HG03460 (cell line): ENCODE measurements at regions not wholly inside any gene's neighbourhood (a gene's known extent, or its start where the extent isn't known, plus 50 kb on each side); places are given as distances from the start of the nearest gene placed in this dataset.

Experiments
- ATAC-seq: cut with Tn5 transposase; IDR thresholded peaks from one replicate; pipeline ENCODE4 v1.9.1; 2021; ENCODE audit not compliant: unreplicated experiment

DNA sequence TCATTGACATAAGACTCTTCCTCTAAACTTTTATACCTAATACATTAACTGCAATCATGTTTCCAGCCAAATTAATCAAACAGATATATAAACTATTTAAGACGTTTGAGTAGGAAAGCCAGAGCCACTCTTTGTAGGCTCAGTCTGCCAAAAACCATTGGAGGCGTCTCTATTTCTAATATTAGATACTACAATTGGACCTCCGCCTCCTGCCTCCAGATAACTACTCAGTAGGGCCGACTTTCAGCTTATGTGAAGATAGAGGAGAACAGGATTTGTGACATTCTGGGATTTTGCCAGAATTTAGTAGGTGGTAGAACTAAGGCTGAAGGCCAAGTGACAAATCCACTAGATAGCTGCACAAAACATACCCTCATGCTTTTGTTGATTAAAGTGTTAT is 463.0 kb downstream of the CETN3 start:
- no peak for ATAC-seq

DNA sequence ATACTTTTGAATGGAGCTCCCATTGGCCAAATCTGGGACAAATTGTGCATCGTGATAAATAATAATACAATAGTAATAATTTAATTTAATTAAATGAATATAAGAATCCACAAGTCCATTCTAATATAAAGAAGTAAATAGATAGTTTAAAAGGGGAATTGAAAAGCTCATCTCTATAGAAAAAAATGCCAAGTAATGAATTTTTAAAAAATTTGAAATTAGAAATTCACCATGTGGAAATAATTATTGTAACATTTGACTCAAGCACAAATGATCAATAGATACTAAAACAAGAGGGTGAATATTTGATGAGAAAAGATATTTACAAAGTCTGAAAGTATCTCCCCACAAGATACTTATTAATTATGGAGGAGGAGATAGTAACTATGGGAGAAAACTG is 467.4 kb downstream of the CETN3 start:
- no peak for ATAC-seq

DNA sequence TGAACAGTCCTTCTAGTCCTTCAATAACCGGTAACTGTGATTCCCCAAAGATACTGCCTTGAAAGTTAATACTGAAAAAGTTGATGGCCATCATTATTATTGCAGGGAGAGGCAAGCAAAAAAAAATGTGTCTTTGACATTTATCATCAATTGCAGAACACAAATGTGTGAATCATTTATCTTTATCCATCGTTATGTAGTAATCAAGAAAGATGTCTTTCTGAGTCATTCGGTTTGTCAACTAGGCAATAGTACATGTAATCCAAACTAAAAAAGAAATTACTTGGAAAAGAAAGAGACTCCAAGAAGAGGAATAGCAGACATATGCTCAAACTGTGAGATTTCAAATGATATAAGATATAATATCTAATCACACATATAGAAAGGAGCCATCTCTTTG is 473.0 kb downstream of the CETN3 start:
- no peak for ATAC-seq

DNA sequence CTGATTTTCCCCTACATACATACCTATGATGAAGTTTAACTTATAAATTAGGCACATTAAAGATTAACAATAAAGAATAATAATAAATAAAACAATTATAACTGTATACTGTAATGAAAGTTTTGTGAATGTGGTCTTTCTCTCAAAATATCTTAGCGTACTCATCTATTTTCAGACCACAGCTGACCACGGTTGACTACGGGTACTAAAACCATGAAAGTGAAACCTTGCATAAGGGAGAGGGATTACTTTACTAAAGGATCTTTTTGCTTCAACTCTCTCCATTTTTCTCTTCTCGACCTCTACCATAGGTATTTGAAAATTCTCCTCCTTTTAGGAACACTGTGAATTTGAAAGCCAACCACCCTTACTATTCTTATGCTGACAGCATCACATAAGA is 475.5 kb downstream of the CETN3 start:
- peak; percentile 46 for ATAC-seq

DNA sequence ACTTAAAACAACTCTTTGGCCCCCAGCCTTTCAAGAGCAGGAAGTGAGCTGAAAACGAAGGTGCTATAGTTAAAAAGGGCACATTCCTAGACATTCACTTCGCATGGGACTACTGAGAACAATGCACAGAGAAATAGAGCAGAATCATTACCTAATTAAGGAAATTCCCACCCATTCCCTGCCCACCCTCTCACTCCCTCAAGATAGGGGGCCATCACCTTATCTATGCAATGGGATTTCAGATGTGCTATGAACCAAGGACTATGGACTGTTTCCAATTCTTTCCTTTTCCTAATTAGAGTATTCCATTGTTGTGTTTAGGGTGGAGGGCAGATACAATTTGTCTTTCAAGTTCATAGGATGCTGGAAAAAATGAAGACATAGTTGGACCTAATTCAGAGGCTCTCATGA is 476.8 kb downstream of the CETN3 start:
- no peak for ATAC-seq

DNA sequence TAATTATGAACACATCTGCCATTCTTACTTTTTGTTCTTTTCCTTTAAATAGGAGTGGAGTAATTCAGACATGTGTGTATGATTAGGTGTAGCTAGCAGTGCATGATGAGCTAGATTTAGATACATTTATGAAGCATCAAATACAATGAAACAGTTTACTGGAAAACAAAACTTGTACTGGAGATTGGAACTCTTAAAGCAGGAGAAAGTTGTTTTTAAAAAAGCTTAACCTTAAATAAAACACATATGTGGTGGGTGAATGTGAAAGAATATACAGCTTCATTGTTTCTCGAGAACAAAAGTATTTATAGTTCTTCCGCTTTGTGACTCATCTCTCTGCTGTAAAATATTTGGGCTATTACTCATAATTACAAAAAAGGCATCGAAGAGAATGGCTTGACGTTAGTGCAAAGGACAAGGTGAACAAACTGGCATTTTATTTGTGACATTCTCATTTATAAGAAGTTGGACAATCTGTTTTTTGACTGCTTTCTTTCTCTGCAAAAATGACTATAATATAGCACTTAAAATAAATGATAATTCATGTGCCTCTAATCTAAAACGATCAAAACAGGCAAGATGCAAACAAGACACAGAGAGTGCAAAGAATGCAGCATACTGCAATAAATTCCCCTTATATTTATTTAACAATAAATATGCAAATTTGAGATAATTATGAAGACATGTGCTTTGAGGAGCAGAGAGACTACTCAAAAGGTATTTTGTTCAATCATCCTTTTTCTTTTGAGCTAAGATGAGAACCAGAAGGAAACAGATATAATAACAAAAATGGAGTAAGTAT is 478.8 kb downstream of the CETN3 start:
- peak; percentile 82 for ATAC-seq

DNA sequence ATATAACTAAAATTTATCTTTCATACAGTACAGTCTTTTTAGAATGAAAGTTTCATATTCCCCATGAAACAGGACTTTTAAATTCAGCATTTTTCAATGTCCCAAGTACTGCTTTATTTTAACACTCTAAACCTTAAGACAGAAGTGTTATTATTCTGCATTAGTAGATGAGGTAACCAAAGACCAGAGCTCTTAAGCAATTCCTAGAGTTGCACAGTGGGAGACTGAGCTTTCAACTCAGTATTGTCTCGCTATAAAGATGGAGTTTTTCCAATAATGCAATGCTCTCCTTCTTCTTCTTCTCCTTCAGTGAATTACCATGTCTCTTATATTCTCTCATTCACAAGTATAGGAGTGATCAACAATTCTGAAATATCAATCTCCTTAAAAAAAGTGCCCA is 479.7 kb downstream of the CETN3 start:
- ATAC-seq = no peak

- ATAC-seq = no peak
Observed at GRCh38 chr5:89929173-89929572, 480.4 kb downstream of the CETN3 start.

- no peak for ATAC-seq
Observed at GRCh38 chr5:89922161-89922560, 487.4 kb downstream of the CETN3 start.

DNA sequence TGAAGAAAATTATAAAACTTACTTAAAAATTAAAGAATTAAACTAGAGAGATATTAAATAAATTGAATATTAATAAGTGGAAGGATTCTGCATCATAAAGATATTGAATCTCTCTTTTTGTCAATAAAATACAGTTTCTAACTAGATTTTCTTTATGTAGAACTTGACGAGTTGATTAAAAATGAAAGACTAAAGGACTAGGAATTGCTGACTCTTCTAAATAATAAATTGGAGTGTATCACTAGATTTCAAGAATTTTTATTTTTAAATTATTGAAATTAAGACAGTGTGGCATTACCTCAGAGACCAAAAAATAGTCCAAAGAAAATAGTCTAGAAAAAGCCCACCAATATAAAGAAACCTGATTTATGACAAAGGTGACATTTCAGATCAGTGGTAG is 492.4 kb downstream of the CETN3 start:
- ATAC-seq = no peak

- ATAC-seq = no peak
Observed at GRCh38 chr5:89916131-89916530, 493.4 kb downstream of the CETN3 start.

GRCh38 chr5:89908876-89909275 is 500.7 kb downstream of the CETN3 start:
- ATAC-seq = no peak

GRCh38 chr5:89904442-89904841 is 505.1 kb downstream of the CETN3 start:
- no peak for ATAC-seq

GRCh38 chr5:89901983-89902382 is 507.6 kb downstream of the CETN3 start:
- no peak for ATAC-seq

- ATAC-seq = no peak
Observed at GRCh38 chr5:89901346-89901745, 508.2 kb downstream of the CETN3 start.

GRCh38 chr5:89900346-89900745 is 509.2 kb downstream of the CETN3 start:
- no peak for ATAC-seq

DNA sequence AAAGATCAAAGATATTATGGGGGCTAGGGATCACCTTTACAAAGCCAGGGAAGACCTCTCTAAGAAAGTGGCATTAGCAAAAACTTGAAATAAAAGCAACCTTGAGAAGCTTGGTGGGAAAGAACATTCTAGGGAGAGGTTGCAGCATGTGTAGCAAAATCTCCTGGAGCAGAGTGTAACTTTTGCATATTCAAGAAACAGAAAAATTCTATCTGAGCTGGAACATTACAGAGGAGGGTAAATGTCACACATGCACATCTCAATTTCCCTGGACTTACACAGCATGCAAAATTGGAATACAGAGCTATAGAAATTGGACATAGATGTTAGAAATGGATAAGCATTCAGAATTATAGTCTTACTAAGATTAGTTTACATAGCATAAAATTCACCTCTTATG is 510.0 kb downstream of the CETN3 start:
- ATAC-seq = no peak

DNA sequence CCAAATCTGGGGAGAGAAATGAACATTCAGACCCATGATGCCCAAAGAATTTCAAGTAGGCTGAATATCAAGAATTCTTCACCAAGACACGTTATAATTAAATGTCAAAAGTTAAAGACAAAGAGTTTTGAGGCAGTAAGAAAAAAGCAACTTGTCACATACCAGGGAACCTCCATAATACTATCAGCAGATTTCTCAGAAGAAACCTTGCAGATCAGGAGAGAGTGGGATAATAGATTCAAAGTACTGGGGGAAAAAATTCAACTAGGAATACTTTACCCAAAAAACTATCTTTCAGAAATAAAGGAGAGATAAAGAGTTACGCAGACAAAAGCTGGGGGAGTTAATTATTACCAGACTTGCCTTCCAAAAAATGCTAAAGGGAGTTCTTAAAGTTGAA is 516.0 kb downstream of the CETN3 start:
- no peak for ATAC-seq

DNA sequence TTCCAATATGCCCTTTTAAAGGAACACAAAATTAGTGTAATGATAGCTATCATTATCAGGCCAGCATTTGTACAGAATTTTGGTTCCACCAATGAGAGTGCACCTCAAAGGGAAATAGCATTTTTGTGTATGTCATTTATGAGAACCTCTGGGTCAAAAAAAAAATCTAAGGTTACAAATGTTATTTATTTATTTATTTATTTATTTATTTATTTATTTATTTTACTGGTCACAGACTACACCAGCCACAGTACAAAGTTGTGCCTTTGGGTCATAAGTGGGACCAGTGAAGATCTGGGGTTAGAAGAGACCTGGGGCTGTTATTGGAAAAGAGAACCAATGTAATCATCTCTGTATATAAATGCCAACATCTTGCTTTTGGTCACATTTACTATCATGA is 523.9 kb downstream of the CETN3 start:
- ATAC-seq = no peak

DNA sequence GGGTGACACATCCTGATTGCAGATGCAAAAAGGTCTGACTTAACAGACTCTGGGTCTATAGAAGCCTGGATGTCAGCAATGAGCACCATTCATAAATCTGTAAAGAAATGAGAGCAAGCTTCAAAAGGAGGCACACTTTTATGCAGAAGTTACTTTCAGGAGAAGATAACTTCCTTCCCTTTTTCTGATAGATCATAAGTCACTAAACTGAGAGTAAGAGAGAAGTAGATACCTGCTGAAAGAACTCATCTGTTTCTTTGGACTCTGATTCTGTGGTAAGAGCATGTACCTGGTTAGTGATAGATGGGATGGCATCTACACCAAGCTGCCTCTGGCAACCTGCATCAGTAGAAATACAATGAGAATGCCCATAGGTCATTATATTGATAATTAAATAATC is 525.6 kb downstream of the CETN3 start:
- ATAC-seq = no peak

DNA sequence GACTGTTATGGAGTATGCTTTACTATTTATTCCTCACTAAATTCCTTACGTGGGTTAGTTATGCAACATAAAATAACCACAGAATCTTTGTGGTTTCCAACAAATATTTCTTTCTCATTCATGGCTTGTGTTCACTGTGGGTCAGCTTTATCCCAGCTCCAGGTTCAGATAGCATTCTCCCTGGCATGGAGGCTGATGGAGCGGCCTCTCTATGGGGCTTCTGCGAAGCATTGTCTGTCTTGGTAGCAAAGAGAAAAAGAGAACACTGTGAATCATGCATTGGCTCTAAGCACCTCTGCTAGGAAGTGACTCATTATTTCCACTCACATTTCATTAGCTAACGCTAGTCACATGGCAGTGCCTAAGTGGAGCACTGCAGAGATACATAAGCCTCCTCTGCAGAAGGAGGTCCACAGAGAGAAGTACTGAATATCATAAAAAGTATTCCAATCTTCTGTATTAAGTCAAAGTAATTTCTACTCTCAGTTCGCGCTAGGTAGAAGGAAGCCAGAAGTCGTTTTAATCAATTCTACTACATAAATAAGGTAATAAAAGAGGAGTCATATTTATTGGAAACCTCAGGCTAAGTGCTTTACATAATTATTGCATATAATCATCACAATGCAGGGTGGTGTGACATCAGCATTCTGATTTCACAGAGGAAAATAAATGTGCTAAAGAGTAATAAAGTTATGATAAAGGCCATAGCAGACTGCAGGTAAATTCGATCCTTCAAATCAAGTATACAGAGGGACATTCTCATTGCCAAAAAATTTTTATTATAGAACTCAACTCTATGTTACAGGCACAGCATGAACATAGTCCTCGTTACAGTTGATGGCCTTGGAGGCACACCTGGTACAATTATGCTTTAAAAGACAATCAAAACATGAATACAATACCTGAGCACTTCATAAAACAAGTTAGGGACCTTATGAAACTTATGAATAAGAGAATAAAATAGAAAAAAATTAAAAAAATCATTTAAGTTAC is 531.1 kb downstream of the CETN3 start:
- no peak for ATAC-seq

DNA sequence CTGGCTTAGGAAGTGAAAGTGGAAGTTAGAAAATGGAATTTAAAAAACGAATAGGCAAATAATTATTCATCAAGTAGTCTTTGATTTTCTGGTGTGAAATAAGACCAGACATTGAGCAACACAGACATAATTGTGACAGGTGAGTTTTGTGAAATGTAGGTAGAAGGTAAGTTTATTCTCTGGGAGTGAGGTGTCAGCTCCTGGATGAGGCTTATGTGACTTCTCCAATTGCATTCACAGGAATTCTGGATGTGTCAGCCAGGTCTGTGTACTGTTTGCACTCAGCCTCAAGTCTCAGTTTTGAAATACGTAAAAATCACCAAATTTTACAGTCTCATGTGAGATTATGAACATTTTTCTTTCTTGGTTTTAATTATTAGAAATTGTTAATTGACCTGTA is 537.6 kb downstream of the CETN3 start:
- no peak for ATAC-seq
